Gastroesophageal sphincter (tissue), 4 donors: ENCODE measurements at regions not wholly inside any gene's neighbourhood (a gene's known extent, or its start where the extent isn't known, plus 50 kb on each side); places are given as distances from the start of the nearest gene placed in this dataset.

Experiments
- ATAC-seq: fragments of 150-250 bp; one replicate; pipeline ENCODE4 v1.9.1; 2016; ENCODE audit warnings: mild to moderate bottlenecking, moderate library complexity
- H3K27ac ChIP-seq, 4 donors: fragments of 200-600 bp; sonication (generic) in 3 of 4; 1 replicate in 3 of 4; 2 replicates in 1 of 4; pipeline ENCODE4 v1.5.1; 2016 to 2019
- H3K27me3 ChIP-seq: fragments of 200-600 bp; sonication (generic); one replicate; pipeline ENCODE4 v1.5.1; 2019
- H3K36me3 ChIP-seq, 2 donors: fragments of 200-600 bp; sonication (generic); one replicate each; pipeline ENCODE4 v1.5.1; 2019; ENCODE audit warnings: control low read depth in 1 of 2
- H3K4me1 ChIP-seq, 3 donors: fragments of 200-600 bp; sonication (generic); 1 replicate in 2 of 3; 2 replicates in 1 of 3; pipeline ENCODE4 v1.5.1; 2016 to 2019; ENCODE audit warnings: control low read depth in 2 of 3
- H3K4me3 ChIP-seq, 2 donors: fragments of 200-600 bp; sonication (generic); one replicate each; pipeline ENCODE4 v1.5.1; 2019; ENCODE audit warnings: mild to moderate bottlenecking in 1 of 2, moderate library complexity in 1 of 2
- H3K9me3 ChIP-seq, 3 donors: fragments of 200-600 bp; sonication (generic); one replicate each; pipeline ENCODE4 v1.5.1; 2017 to 2019; ENCODE audit warnings: control low read depth in 2 of 3
- CTCF ChIP-seq, 4 experiments: fragments of 200-600 bp in 2 of 4; fragments of 450-650 bp in 2 of 4; sonication (generic) in 1 of 4; IDR thresholded peaks; one replicate each; pipeline ENCODE4 v1.5.1; 2017 to 2019; ENCODE audit warnings: antibody characterized with exemption in 4 of 4, mild to moderate bottlenecking in 2 of 4, moderate library complexity in 2 of 4
- EP300 ChIP-seq: sonication (generic); formaldehyde crosslinking; IDR thresholded peaks from one replicate; pipeline ENCODE4 v1.6.1; 2017; ENCODE audit warnings: antibody characterized with exemption, mild to moderate bottlenecking
- POLR2A ChIP-seq, 2 donors: fragments of 450-650 bp; IDR thresholded peaks; one replicate each; pipeline ENCODE4 v1.6.1; 2017; ENCODE audit warnings: antibody characterized with exemption in 2 of 2, mild to moderate bottlenecking in 2 of 2, moderate library complexity in 1 of 2
- POLR2AphosphoS5 ChIP-seq: sonication (generic); formaldehyde crosslinking; IDR thresholded peaks from one replicate; pipeline ENCODE4 v1.6.1; 2017; ENCODE audit warnings: antibody characterized with exemption
- WGBS, 2 donors: methylation state at CpG; one replicate each; pipeline ENCODE4 v1.1.5; 2018; ENCODE audit warnings: low coverage in 1 of 2; 5-methylcytosine and 5-hydroxymethylcytosine counted together

GRCh38 chr17:77503293-77503655, 362.5 kb downstream of the SEC14L1 start:
- H3K9me3 ChIP-seq: no peaks in the 10 kb centered on the region
- H3K4me1 ChIP-seq: no peaks in the 10 kb centered on the region
- H3K27ac ChIP-seq: no peak overlapping the region
- H3K36me3 ChIP-seq: peaks cover 0 to 35% of the 10 kb centered on the region in 2 donors
- no peak overlapping the region for H3K4me3 ChIP-seq
- H3K27me3 ChIP-seq: no peaks in the 10 kb centered on the region
- no peak for ATAC-seq
- TF ChIP-seq POLR2AphosphoS5 (no peak), POLR2A (IDR thresholded peaks at IDR 0.05) (no peak), CTCF (IDR thresholded peaks at IDR 0.05) (no peak), EP300 (no peak)
- WGBS, 2 donors: 91% methylated on average over 4 of the region's 7 CpGs; no CpG with 5 or more reads in 1 of the 2 donors

- no peak for ATAC-seq
- H3K27ac ChIP-seq: no peak overlapping the region
- TF ChIP-seq EP300 (no peak), POLR2A (IDR thresholded peaks at IDR 0.05) (no peak)
- H3K36me3 ChIP-seq: peaks cover 0 to 26% of the 10 kb centered on the region in 2 donors
- no peaks in the 10 kb centered on the region for H3K4me1 ChIP-seq
- H3K9me3 ChIP-seq: no peaks in the 10 kb centered on the region
- H3K27me3 ChIP-seq: no peaks in the 10 kb centered on the region
- 100% methylated on average over 1 to 6 of the region's 18 CpGs for WGBS, 2 donors
- no peak overlapping the region for H3K4me3 ChIP-seq
Measured at GRCh38 chr17:77503916-77504651, 363.3 kb downstream of the SEC14L1 start.

- 55 to 68% methylated on average over 6 to 8 of the region's 9 CpGs for WGBS, 2 donors
- Histone ChIP-seq H3K4me1 (no peaks in the 10 kb centered on the region), H3K4me3 (no peak overlapping the region), H3K36me3 (peaks cover 0 to 20% of the 10 kb centered on the region in 2 donors), H3K9me3 (no peaks in the 10 kb centered on the region), H3K27me3 (no peaks in the 10 kb centered on the region), H3K27ac (no peak overlapping the region)
- no peak for ATAC-seq
- TF ChIP-seq POLR2A (IDR thresholded peaks at IDR 0.05) (no peak), POLR2AphosphoS5 (no peak), EP300 (no peak), CTCF (IDR thresholded peaks at IDR 0.05) (no peak)
Measured at GRCh38 chr17:77504652-77505155, 363.9 kb downstream of the SEC14L1 start.

- no peak for ATAC-seq
- Histone ChIP-seq H3K4me1 (no peaks in the 10 kb centered on the region), H3K4me3 (no peak overlapping the region), H3K36me3 (peaks cover 0 to 15% of the 10 kb centered on the region in 2 donors), H3K27me3 (no peaks in the 10 kb centered on the region), H3K27ac (no peak overlapping the region), H3K9me3 (no peaks in the 10 kb centered on the region)
- TF ChIP-seq EP300: no peak
- TF ChIP-seq POLR2A (IDR thresholded peaks at IDR 0.05): no peak
- TF ChIP-seq CTCF (IDR thresholded peaks at IDR 0.05): no peak
- TF ChIP-seq POLR2AphosphoS5: no peak
- 81 to 93% methylated on average over 3 to 8 of the region's 12 CpGs for WGBS, 2 donors
Measured at GRCh38 chr17:77505181-77505639, 364.4 kb downstream of the SEC14L1 start.

- no peaks in the 10 kb centered on the region for H3K4me1 ChIP-seq
- ATAC-seq: no peak
- H3K9me3 ChIP-seq: peaks cover 0 to 12% (median 0%) of the 10 kb centered on the region in 3 donors
- H3K27me3 ChIP-seq: no peaks in the 10 kb centered on the region
- 90 to 100% methylated on average over 6 to 15 of the region's 27 CpGs for WGBS, 2 donors
- no peak overlapping the region for H3K4me3 ChIP-seq
- no peak overlapping the region for H3K27ac ChIP-seq
- TF ChIP-seq CTCF (IDR thresholded peaks at IDR 0.05) (no peak), POLR2AphosphoS5 (no peak), EP300 (no peak), POLR2A (IDR thresholded peaks at IDR 0.05) (no peak)
- peaks cover 0 to 4% of the 10 kb centered on the region in 2 donors for H3K36me3 ChIP-seq
Measured at GRCh38 chr17:77506371-77506991, 365.7 kb downstream of the SEC14L1 start.
